ENCODE measurements at regions not wholly inside any gene's neighbourhood (a gene's known extent, or its start where the extent isn't known, plus 50 kb on each side); places are given as distances from the start of the nearest gene placed in this dataset.
"Not testable (repeated sequence)": the region's sequence is repeated elsewhere in the genome, so short reads cannot be mapped to it uniquely, and the experiment has no call there.

DNA sequence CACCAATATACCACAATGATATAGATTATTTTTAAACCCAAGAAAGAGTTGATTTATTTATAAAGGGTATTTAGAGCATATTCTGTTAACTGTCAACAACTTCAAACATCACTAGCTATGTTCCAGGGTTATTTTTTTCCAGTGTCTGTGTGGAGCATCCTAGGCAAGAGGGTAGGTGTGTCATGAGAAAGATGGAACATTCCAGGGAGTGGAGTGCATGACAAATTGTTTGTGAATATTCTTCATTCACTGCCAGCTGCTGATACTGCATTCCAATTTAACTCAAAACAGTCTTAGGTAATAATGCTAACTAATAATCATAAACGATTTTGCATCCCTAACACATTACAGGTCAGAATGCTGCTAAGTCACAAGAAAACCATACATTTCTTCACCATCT, 148.7 kb upstream of the RASGEF1B start:
- DNase-seq = no peak

DNA sequence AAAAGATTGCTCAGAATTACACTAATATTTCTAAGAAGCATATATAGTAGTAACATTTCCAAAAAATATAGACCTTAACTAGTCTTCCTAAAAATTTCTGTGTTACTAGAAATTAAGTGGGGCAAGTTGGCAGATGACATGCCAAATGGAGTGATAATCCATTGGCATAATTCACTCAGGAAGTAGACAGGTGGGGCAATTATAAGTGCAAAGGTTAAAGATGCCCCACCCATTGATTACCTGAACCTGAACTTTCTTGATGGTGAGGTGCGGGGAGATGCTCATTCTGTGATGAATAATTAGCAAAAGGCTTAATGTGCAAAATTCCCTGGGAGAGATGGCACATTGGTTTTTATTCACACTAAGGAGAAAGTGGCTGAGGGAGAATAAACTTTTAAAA, 145.8 kb upstream of the RASGEF1B start:
- no peak for DNase-seq

DNA sequence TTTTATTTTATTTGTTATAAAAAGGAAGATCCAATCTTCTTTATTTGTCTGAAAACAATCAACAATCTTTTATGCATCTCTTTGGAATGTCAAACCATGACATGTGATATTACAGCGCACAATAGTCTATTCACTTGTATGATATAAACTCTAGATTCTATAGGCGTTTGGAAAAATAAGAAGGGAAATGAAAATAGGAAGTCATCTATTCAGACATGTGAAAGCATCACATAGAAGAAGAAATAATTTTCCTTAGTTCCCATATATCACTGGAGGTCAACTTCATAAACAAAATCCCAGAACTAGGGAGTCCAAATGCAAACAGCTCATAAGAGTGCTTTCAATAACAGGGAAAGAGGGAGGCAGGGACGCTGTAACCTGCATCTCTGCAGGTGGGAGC, 139.5 kb upstream of the RASGEF1B start:
- DNase-seq = no peak

DNA sequence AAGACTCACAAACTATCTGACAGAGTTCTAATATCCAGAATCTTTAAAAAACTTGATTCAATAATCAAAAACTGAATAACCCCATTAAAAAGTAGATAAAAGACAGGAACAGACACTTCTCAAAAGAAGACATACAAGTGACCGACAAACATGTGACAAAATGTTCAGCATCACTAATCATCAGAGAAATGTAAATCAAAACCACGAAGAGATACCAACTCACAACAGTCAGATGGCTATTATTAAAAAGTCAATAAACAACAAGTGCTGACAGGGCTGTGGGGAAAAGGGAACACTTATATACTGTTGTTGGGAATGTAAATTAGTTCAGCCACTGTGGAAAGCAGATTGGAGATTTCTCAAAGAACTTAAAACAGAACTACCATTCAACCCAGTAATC, 138.1 kb upstream of the RASGEF1B start:
- DNase-seq = no peak

DNA sequence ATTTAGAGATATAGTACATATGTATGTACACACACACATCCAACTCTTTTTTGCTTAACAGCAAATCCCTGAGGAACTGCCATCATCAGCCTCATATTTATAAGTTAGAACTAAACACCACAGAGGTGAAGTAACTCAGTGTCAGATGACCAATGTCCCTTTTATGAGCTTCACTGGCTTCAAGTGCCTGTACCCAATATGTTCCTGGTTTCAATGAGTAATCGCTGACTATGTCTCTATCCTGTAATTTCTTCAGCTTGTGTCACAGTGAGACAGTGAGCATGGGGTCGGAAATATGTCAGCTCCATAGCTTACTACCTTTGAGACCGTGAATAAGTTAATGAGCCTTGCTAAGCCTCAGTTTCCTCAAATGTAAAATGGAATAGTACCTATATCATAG, 136.2 kb upstream of the RASGEF1B start:
- peak in 1 of 2 experiments; percentile 60 for DNase-seq

DNA sequence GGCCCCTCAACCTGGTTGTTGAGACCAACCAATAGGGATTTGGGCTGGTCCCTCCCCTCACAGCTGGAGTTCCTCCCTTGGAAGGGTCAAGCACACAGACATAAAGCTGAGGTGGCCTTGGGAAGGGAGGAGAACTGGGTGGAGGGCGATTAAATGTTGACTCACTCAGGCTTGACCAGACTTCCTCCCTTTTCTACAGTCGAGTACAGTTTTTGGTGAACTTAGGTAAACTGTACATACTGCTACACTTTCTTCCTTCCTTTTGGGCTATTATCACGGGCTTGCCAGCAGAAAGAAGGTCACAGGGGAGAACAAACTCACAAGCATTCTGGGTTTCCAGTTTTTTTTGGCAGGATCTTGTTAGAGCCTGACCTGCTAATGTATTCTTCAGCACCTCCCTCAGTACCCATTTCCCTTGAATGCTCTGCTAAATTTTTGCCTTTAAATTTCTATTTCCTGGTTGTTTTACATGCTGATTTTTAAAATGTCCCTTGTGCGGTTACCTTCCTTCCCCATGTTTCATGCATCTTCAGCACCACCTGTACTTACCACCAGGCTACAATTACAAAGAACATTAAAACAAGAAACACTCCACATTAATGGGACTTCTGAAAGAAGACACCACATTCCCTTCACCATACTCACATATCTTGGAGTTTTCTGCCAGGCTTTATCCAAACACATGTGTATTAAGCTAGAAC, 135.2 kb upstream of the RASGEF1B start:
- DNase-seq = no peak

DNA sequence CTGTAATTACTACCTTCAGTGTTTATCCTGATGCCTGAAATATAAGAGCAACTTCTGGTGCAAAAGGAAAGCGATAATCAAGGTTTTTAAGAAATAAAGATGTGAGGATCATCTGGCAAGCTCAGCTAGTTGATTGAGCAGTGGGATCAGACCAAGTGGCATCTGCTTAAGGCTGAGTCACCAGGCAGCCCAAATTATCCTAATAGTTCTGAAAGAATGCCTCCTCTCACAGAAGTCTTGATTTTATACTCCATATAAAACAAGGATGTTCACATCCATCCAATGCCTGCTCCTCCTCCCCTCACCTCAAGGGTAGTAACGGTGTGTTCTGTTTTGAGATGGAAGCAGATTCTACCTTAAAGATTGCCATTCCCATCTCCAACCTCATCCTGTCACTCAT, 134.5 kb upstream of the RASGEF1B start:
- DNase-seq = peak in 1 of 2 experiments; percentile 2

DNA sequence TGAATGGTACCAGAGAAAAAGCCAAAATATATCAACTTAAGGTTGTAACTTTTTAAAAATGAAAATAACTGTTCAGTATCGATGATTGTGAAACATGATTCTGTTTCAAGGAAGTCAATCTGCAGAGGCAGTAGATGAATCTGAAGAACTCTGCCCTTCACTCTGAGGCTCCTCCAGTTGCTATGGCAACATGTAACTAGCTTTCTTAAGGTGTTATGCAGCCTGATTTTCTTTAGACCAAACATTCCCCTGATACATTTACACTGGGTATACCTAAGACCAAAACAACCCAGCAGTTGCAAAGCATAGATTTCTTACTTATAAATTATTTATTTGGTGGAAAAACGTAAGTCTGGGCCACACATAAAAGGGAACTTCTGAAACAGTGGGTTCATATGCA, 133.6 kb upstream of the RASGEF1B start:
- DNase-seq = peak; percentile 27 to 40

DNA sequence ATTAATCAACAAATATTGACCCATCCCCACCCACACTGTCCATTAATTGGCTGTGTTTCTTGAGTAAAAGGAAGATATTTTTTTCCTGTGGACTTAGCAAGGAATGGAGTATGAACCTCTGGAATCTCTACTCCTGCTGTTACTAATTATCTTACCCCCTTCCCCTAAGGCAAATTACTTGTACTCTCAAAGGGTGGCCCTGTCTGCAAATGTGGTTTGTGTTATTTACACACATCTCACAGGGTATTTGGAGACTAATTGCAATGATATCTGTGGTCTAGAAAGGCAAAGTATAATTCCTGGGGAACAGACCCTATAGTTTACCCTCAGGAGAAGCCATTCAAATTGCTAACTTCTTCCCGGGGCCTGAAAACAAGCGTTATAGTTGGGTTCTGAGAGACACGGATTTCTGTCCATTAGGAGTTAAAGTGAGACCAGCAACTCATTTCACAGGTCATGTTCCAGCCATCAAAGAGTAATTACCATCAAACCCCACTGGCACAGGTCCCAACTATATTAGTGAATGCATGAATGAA, 133.0 kb upstream of the RASGEF1B start:
- DNase-seq = no peak

DNA sequence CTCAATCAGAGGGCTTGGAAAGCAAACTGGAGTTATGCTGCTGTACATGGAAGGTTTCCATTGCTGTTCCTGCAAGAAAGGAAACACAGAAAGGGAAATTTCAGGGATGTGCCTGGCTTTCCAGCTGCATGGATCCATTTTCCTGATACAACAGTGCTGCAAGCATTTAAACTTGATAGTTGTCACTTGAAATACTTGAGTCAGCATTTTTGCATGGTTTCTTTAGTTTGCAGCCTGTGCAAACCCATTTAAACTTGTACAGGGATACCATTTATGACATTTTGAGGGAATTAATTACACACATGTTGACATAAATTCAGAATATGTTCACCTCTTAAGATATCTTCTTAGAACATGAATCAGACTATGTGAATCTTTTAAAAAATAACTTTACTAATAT, 131.1 kb upstream of the RASGEF1B start:
- no peak for DNase-seq

DNA sequence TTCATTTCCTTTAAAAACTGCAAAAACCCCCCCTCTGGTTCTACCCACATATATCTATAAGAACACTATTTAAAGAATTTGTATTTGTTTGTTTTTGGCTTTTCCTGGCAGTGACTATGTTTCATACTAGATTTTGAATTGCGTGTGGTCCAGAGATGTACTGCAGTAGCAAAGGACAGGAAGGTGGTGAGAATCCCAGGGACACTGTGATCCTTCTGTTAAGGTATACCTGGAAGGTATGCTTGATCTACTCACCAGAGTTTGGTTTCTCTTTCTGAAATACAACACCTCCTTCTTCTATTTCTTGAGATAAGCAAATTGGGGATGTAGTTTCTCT, 129.6 kb upstream of the RASGEF1B start:
- DNase-seq = no peak

DNA sequence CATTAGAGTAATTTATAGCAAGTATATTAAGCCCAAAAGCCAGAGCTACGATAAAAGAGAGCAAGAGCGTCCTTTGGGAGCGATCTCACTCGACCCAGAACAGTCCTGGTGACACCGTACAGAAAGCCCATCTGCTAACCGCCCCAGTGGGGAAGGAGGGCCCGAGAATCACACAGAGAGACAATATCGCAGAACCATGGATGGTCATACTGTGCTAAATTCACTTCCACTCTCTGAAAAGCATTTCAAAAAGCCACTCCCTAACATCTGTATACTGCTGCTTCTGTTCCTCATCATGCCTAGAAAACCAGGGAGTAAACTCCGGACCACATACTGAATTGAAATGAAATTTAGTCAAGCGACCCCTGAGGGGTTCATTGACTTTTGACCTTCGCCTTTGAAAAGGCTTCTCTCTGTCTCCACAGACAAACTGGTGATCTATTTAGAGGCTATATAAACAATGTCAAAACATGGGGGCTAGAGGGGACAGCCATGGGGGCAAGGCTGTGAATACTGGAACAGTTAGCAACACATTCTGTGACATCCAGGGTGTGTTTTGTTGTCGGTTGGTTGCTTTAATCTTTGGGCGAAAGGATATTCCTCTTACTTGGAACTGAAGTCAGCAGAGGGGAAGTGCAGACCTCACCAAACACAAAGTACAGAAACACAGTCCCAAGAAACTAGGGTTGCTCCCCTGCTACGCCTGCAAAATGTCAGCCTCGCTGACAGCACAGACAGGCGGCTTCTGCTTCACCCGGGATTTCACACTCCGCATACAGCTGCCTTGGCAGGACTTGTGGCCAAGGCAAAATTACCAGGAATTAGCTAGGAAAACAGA, 129.0 kb upstream of the RASGEF1B start:
- no peak for DNase-seq

DNA sequence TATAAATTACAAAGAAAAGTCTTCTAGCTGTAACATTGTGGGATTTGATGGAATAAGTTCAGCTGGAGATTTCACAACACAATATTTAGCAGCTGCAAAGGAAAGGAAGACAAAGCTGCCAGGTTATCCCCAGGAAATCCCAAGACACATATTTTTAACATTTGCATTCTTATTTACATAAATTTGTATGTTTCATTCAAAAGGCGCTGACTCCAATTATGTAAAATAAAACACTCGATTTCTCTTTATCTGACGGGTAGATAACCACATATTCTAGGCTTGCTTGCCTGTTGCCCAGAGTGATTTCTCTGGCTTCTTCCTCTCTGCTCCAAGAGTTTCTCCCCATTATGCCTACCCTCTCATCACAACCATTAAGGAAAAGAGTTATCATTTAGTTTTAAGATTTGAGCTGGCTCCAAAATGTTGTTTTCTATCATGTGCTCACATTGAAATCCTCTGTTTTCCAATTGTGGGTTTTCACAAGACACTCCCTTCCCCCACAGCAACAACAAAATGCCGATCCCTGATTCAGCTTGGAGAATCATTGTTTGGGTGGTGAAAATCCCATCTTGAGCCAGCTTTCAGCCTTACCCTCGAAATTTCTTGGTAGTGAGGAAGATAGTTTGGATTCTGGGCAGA, 128.2 kb upstream of the RASGEF1B start:
- no peak for DNase-seq

DNA sequence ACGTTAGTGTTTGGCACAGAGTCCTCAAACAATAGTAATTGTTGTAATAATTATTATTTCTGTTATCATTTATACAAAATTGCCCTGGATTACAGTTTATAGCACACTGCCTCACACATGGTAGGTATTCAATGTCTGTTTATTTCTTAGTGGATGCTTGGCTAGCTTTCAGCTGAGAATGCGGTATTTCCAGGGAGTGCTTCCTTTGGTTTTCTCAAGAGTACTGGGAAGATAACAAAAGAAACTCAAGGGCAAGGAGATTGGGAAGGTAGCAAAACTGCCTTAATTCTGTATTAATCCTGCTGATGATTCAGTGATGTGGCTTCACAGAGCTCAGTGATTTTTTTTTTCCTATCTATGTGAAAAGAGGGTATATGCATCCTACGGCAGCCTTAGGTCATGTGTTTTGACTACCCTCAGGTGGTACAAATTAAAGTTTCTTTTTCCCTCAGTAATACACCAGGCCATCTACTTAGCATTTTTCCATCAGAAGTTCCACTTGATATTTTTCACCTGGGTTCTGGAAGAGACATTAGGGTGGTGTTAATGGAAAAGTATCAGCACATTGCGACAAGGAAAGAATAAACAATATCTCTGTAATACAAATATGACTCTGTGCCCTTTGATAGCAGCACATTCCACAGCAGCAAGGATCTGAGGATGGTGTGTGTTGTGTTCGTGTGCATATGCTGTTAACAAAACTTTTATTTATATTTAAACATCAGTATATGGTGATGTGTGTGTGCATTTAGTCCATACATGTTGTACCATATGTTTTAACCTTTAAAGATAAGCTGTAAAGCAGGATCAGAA, 124.3 kb upstream of the RASGEF1B start:
- no peak for DNase-seq

DNA sequence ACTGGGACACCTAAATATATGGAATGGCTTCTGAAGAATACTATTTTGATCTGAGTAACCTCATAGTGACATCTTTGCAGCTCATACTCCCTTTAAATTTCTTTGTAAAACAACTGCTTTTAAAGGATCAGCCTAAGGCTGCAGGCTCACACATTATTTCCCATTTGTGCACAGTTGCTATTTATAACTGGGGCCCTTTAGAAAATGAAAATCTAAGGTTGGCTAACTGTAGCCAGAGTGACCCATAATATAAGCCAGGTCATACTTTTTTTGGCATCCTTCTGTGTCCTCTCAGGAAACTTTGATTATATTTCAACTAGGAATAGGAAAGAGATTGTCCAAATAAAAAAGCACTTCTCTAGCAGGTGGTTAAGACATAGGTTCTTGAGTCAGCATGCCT, 123.6 kb upstream of the RASGEF1B start:
- DNase-seq = no peak

DNA sequence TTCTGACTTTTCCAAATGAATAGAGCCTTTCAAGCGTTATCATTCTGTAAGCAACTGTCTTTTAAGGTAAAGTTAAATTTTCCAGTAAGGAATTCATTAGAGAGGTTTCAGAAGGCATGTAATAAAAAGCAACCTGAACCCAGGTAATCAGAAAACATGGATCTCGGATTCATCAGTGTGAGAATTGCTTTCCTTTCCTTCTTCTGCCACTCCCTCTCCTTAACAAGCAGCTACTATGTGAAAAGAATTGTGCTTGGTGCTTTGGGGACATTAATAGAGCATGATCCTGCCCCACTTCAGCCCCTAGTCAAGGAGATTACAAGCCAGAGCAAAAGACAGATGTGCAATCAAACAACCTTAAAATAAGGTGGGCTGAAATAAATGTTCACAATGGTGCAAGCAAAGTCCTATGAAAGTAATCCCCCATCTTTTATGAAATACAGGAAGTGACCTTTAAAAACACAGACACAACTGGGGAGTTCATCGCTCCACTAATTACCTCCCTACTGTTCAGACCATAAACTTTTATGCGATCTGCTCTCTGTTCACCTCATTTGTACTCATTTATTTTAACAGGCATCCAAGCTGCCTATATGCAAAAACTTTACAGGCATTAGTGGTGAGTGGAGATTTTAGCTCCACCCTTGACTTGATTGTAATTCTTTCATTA, 122.9 kb upstream of the RASGEF1B start:
- DNase-seq = peak in 1 of 2 experiments; percentile 11

DNA sequence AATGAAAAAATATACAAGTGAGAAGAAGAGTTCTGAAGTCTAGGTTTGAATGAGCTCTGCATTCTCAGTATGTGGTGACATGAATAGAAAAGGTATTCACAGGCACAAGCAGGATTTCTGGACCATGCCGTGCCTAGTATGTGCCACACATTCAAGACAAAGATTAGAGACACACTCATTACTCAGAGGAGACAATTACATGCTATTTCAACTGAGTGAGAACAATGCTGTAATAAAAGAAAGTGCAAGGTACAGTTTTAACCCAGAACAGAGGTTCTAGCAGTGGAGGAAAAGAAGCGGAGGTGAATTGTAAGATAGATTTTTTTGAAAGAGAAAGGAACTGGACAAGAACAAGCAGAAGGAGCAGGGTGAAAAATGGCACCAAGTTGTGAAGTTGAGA, 121.0 kb upstream of the RASGEF1B start:
- DNase-seq = no peak

DNA sequence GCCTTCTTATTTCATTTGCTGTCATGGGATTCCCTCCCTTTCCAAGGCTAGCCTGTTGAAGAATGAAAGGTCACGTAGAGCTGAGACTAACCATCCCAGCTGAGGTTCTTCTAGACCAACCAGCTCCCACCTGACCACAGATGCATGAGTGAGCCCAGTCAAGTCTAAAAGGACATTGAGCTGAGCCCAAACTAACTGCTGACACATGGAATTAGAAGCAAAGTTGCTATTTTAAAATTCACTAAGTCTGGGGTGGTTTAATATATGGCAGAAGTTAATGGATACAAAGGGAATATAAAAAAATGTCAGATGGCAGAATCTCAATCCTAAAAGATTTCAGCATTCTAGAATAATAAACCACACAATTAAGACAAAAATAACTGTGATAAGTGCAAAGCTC, 118.9 kb upstream of the RASGEF1B start:
- DNase-seq = no peak

DNA sequence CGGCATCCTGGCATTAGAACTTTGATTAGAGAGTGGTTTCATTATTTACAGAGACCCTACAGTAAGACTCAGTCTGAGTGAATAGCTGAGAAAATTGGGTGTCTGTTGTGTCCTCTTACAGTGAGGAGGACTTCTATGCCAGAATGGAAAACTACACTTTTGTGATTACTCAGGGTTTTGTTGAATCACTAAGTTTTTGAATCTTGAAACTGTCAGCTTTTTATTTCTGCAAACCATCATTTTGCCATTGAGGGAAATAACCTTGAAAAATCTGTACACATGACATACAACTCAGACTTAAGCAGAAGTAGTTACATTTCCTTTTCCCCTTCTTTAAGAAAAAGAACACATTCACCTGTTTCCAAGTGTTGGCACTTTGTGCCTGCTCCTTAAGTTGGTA, 117.6 kb upstream of the RASGEF1B start:
- no peak for DNase-seq

DNA sequence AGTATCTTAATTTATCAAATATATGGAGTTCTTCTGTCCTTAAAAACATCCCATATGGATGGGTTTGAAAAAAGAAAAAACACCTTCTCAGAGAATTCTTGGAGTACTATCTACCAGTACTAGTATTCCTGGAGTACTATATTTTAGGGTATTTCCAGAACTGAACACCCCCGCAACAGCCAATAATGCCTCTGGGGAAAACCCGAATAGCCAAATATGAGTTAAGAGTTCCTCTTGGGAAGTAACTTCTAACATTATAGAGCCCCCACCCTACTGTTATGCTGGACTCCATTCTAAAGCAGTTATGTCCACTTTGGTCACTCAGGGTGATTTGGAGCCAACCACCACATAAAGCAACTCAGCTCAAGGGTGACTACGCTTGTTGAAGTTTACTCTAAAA, 115.0 kb upstream of the RASGEF1B start:
- DNase-seq = no peak

DNA sequence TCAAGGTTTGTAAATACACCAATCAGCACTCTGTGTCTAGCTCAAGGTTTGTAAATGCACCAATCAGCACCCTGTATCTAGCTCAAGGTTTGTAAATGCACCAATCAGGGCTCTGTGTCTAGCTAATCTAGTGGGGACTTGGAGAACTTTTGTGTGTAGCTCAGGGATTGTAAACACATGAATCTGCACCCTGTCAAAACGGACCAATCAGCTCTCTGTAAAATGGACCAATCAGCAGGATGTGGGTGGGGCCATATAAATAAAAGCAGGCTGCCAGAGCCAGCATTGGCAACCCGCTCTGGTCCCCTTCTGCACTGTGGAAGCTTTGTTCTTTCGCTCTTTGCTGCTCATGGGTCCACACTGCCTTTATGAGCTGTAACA, 109.3 kb upstream of the RASGEF1B start:
- DNase-seq = not testable (repeated sequence)

DNA sequence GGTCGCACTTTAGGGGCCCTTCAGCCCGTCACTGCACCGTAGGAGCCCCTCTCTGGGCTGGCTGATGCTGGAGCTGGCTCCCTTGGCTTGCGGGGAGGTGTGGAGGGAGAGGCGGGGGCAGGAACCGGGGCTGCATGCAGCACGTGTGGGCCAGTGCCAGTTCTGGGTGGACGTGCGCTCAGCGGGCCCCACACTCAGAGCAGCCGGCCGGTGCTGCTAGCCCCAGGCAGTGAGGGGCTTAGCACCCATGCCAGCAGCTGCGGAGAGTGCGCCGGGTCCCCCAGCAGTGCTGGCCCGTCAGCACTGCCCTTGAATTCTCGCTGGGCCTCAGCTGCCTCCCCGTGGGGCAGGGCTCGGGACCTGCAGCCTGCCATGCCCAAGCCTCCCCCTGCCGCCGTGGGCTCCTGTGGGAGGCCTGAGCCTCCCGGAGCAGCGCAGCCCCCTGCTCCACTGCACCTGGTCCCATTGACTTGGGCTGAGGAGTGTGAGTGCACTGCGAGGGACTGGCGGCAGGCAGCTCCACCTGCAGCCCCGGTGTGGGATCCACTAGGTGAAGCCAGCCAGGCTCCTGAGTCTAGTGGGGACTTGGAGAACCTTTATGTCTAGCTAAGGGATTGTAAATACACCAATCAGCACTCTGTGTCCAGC, 108.8 kb upstream of the RASGEF1B start:
- DNase-seq = no peak
